ENCODE measurements at regions not wholly inside any gene's neighbourhood (a gene's known extent, or its start where the extent isn't known, plus 50 kb on each side); places are given as distances from the start of the nearest gene placed in this dataset.

GRCh38 chr3:82883072-82883471 lies 1121.6 kb upstream of the GBE1 start:
- TF ChIP-seq CTCF (IDR thresholded peaks at IDR 0.05 in 4 of 5, conservative IDR thresholded peaks at IDR 0.05 in 1 of 5) (no peak), POLR2A (IDR thresholded peaks at IDR 0.05) (no peak)
